UCSD-AML1 (cell line): ENCODE measurements at regions not wholly inside any gene's neighbourhood (a gene's known extent, or its start where the extent isn't known, plus 50 kb on each side); places are given as distances from the start of the nearest gene placed in this dataset.
"Not testable (repeated sequence)": the region's sequence is repeated elsewhere in the genome, so short reads cannot be mapped to it uniquely, and the experiment has no call there.

ENCODE experiments used
- DNase-seq: peaks from one replicate; lab custom pipeline; 2025; ENCODE audit not compliant: unreplicated experiment; lab: John Stamatoyannopoulos, UW

DNA sequence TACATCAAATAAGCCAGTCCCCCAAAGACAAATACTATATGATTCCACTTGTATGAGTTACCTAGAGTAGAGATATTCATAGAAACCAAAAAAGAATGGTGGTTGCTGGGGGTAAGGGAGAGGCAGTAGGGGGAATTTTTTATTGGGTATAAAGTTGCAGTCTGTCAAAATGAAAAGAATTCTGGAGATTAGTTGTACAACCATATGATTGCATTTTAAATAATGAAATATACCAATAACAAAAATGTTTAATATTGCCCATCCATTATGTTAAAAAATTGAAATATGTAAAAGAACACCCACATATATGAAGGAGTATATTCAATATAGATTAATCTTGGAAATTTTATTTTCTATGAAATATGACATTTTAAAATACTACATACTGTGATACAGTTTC lies 1383.5 kb downstream of the FSCB start:
- no peak for DNase-seq

DNA sequence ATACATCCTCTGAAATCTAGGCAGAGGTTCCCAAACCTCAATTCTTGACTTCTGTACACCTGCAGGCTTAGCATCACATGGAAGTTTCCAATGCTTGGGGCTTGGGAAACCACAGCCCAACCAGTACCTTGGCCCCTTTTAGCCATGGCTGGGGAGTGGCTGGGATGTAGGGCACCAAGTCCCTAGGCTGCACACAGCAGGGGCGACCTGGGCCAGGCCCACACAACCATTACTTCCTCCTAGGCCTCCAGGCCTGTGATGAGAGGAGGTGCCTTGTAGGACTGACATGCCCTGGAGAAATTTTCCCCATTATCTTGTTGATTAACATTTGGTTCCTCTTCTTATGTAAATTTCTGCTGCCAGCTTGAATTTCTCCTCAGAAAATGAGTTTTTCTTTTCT lies 1387.4 kb downstream of the FSCB start:
- no peak for DNase-seq

DNA sequence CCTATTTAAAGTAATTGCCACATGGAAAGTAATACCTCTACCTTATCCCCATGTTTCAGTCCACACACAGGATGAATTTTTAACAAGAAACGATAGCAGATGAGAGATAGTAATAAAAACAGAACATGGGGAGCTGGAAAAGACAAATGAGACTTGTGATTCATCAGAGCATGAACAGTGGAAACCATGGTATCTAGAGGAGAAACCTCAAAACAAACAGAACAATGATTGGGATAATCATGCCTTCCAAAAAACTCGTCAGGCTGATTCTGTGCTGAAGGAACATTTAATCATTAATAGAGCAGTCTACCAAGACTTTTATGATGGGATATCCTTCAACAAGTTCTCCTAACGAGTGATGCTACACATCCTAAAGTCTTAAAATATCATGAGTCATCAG lies 1390.7 kb downstream of the FSCB start:
- no peak for DNase-seq

DNA sequence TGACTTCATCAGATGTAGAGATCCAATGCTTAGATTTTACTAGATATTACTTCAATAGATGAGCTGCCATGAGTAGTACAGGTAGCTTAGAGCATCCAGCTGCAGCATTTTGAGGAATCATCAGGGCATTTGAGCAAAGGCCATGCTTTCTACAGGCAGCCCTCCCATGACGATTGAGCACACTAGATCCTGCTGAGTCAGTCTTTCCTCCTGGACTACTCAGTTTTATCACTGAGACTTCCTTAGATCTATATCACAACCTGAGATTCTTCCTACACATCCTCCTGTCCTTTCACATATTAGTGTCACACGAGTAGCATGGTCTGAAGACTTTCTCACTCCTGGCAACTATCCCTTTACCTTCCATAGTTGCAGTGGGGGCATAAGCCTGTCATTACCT lies 1401.8 kb downstream of the FSCB start:
- DNase-seq = no peak

DNA sequence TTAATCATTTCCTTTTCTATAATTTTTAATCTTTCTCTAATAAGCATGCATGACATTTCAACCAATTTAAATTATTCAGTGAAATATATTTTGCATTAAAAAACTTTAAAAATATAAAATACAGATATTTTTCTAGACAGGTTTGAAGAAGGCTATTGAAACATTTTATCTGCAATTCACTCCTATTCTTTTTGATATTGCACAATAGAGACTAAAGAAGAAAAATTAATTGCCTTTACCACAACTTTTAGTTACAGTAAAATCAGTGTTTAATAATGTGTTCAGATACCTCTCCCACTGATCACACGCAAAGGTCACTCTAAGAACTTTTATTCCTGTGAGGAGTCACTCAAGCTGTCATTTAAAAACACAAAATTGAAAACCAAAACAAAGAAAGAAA lies 1416.7 kb downstream of the FSCB start:
- no peak for DNase-seq

DNA sequence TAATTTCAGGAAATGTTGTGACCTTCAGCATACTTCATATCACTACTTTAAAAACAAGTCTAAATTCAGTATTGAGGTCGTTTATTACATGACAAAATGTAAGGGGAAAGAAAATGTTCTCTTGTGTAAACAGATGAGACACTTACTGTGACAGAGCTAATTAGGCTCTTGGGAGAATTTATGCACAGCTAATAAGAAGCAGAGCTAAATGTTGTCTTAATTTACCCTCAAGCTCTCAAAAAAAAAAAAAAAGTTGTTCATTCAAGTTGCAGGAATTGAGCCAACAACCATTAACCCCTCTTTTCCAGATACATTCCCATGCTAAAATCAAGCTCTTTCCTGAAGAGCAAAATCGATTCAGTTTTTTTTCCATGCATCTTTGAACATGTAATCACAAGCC lies 1419.4 kb downstream of the FSCB start:
- DNase-seq = no peak

DNA sequence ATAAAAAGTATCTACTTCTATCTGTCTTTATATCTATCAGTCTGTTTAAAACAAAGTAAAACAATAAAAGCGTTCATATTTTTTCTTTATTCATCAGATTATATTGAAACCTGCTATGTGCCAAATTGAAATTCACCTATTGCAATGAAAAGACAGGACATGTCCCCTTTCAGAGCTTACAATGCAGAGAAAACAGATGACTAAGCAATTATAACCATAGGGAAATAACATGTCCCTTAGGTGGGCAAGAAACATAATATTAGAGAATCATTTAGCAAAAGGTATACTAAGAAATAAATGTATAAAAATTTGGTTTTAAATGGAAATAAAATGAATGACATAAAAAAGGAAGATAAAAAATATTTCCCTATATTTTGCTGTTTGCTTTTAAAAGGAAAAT lies 1421.3 kb downstream of the FSCB start:
- DNase-seq = no peak

DNA sequence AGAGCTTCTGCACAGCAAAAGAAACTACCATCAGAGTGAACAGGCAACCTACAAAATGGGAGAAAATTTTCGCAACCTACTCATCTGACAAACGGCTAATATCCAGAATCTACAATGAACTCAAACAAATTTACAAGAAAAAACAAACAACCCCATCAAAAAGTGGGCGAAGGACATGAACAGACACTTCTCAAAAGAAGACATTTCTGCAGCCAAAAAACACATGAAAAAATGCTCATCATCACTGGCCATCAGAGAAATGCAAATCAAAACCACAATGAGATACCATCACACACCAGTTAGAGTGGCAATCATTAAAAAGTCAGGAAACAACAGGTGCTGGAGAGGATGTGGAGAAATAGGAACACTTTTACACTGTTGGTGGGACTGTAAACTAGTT lies 1439.7 kb downstream of the FSCB start:
- not testable (repeated sequence) for DNase-seq

DNA sequence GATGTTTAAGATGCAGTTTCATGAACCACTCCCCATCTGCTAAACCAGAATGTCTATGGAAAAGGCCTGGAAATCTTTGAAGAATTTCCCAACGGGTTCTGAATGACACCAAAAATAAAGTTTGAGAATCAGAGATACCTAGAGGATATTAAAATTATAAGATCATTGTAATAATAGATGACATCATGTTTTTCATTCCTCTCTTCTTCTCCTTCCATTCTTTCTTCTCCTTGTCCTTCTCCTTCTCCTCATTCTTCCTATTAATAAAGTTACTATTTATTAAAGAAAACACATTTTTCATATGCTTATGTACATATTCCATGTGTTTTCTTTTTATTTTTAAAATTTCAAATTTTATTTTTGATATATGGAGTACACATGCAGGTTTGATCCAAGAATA lies 1449.4 kb downstream of the LRFN5 start:
- DNase-seq = no peak

DNA sequence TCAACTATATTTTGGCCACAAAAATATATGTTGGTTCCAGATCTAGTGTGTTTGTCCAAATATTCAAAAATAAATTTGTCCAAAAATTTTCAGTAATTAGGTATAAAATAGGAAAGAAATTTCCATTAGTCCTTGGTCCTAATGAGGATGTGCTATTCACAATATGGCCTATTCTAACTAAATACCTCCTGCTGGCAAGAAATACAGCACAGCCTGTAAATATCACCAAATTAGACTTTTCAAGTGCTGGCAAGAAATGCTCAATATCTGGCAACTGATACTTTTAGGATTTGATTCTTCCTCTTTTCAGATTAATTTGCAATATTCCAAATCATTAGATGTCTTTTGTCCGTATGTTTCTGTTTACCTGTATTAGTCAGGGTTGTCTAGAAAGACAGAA lies 1446.2 kb downstream of the LRFN5 start:
- no peak for DNase-seq

DNA sequence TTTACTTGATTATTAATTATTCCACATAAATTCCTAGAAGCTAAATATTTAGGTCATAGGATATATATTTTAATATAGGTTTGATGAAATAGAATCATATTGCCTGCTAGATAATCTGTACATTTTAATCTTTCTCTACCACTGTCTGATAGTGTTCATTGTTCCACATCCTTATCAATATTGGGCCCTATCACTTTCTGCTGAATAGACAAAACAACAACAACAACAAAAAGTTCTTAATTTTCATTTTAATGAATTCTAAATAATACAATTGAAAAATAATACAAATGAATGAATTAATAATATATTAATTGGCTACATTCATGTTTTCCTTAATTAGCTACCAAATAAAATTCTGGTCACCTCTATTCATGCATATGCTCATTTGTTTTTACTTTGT lies 1437.2 kb downstream of the LRFN5 start:
- no peak for DNase-seq

DNA sequence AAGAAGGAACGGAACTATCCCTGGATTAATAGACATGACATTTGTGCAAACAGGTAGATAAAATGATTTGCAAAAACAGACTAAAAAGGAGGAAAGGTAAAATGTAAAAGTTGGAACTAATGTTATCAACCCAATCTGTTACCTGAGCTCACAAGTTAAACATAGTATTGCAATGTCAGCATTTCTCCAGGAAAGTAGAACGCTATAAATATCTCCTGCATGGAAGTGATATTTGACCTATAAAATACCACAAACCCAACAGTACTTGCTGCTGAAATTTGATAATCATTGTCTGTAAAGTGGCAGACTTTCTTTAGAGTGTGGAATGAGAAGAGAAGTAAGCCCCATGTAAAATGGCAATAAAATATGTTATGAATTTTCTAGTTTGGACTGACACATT lies 1435.7 kb downstream of the LRFN5 start:
- DNase-seq = no peak

DNA sequence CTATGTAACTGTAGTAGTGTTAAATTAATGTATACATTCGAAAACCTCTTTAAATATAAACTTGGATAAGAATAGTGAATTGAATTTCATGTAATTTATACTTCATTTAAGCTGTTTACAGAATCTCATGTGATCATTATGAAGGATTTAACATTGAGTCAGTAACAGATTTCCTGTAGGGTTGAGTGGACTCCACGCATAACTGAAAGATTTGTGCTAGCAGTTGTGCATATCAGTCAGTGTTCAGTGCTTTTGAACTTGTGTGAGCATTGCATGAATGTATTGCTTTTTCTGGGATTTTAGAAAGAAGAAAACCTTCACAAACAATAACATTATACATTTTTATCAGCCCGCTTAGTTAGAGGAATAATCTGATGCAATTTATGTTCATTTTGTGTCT lies 1435.3 kb downstream of the LRFN5 start:
- no peak for DNase-seq

DNA sequence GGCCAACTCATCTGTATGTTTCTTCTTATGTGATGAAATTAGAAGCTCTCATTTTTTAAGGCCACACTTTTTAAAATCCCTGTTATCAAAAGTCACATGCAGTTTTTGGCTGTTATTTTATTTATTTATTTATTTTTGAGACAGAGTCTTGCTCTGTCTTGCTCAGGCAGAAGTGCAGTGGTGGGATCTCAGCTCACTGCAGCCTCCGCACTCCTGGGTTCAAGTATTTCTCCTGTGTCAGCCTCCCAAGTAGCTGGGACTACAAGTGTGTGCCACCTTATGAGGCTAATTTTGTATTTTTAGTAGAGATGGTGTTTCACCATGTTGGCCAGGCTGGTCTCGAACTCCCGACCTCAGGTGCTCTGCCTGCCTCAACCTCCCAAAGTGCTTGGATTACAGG lies 1434.5 kb downstream of the LRFN5 start:
- no peak for DNase-seq

DNA sequence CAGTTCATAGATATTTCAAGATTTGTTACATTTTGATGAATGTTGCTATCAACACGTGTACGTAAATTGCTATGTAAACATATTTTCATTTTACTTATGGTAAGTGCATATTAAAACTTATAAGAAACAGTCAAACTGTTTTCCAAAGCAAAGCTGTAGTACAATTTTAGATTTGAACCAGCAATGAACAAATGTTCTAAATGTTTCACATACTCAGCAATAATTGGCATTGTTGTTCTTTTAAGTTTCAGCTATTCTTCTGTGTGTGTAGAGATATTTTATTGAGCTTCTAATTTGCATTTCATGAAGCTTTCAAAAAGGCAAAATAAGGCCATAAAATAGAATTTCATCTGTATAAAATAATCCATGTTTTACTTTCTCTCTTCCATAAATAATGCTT lies 1433.2 kb downstream of the LRFN5 start:
- no peak for DNase-seq

DNA sequence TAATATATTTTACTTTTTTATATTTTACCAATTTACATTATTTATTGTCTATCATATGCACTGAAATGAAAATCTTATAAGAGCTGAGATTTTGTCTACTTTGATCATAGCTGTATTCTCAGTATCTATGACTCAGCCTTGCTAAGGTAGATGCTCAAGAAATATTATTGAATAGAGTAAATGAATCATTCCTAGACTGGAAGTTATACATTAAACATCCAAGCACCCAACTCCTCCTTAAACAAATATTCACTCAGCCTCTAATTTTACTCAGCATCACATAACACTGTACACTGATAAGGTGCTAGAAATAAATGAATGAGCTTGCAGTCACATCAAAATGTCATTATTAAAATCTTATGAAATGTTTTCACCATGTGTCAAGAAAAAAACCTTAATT lies 1424.9 kb downstream of the LRFN5 start:
- no peak for DNase-seq

DNA sequence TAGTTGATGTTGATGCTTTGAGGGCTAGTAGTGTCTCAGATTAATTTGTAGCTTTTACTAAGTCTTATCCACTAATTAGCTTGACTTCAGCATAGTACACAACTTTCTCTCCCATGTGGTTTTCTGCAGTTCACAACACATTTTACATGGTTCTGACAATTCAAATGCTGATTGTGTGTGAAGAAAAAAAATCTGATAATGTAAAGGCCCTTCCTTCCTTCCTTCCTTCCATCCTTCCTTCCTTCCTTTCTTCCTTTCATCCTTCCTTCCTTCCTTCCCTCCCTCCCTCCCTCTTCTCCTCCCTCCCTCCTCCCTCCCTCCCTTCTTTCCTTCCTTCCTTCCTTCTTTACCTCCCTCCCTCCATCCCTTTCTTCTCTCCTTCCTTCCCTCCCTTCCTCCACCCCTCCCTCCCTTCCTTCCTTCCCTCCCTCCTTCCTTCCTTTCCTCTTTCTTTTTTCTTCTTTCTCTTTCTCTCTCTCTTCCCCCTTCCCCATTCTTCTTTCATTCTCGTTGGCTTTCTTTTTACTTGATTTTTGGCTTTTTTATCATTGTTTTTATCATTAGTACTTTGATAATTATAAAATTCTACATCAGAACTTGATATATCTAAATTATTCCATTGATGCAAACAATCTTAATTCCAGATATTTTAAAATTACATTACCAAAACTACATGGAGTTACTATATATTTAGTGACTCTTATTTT lies 1415.6 kb downstream of the LRFN5 start:
- no peak for DNase-seq

DNA sequence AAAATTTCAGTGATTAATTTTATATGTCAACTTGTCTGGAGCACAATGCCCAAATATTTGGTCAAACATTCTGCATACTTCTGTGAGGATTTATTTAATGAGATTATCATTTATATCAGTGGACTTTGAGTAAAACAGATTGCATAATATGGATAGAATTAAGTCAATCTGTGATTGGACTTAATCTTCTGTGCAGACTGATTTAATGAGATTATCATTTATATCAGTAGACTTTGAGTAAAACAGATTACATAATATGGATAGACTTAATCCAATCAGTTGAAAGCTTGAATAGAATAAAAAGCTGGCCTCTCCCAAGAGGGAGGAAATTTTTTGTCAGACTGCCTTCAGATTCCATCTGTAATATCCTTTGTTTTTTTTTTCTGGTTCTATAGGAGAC lies 1413.2 kb downstream of the LRFN5 start:
- no peak for DNase-seq

DNA sequence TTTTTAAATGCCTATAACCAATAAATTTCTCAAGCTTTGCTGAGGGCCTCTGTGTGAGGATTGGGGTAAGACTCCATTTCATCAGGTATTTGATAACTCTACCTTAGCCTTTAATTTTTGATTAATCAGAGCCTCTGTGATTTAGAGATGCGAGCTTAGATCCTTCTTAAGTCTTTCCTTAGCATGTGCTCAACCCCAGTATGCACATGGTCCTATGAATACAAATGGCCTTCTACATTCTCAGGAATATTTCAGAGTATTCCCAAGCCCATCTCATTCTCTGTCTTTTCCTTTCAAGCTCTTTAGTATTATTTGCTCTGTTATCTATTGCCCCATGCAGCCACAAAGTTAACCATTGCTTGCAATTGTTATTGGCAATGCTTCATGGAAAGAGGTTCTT lies 1407.7 kb downstream of the LRFN5 start:
- DNase-seq = no peak

DNA sequence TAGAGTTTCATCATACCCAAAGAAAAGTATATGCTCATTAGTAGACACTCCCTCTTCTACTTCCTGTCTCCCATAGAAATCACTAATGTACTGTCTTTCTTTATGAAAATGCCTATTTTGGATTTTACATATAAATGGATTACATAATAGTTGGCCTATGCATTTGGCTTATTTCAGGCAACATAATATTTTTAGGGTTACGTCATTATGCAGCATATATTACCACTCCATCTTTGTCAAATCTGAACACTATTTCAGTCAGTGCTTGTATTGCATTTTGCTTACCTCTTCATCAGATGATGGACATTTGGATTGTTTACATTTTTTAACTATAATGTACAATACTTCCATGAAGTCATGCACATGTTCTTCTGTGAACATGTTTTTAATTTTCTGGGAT lies 1406.1 kb downstream of the LRFN5 start:
- DNase-seq = no peak

DNA sequence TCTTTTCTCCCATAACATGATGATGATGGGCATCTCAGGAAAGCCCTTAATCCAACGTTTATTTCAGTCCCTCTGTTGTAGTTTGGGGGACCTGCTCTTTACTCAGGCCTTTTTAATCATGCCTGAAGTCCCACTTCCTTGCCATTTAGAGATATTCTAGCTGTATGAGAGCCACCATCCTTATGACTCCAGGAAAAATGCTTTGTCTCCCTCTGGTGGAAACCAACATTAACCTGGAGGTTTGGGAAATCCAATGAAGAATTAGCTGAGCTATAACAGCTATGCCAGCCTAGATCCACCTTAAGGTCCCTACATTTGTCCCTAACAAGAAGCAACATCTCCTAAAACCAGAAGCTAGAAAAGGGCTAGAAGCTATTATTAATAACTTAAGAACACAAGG lies 1399.1 kb downstream of the LRFN5 start:
- DNase-seq = no peak

DNA sequence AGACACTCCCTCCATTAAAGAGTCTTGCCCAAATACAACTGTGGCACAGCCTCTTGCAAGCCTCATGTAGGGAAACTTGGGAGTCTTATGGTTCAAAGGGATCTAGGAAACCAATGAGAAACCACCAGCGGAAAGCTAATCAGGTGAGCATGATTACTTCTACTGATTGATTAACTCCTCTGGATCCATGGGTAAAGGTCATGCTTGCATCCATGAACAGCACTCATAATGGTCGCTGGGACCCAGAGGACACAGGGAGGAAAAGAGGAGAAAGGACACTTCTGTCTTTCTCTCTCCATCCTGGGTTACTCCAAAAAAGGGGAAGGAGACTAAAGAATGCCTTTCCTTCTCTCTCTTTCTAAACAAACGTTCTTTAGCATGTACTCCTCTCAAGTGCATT lies 1397.2 kb downstream of the LRFN5 start:
- DNase-seq = no peak

DNA sequence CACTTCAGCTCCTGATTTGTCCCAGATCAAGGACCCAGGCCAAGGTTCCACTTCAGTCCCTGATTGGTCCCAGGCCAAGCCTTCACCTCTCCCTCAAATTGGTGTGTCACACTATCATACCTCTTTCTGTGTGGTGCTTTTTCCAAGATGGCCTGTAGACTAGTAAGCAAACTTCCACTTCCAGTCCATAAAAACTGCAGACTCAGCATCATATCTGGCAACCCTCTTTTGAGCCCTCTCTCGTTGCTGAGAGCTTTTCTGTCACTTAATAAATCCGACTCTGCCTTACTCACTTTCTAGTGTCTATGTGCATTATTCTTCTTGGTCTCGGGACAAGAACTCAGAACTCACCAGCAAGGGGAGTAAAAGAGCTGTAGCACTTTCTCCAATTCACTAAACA lies 1395.1 kb downstream of the LRFN5 start:
- DNase-seq = no peak
